Neural cell (in vitro differentiated cells): ENCODE measurements at regions not wholly inside any gene's neighbourhood (a gene's known extent, or its start where the extent isn't known, plus 50 kb on each side); places are given as distances from the start of the nearest gene placed in this dataset.

Source experiments
- CTCF ChIP-seq: fragments of 450-650 bp; IDR thresholded peaks from 2 replicates; pipeline ENCODE4 v1.5.1; 2014; ENCODE audit warnings: antibody characterized with exemption, mild to moderate bottlenecking, moderate library complexity; ENCODE audit not compliant: poor library complexity, severe bottlenecking
- EP300 ChIP-seq: fragments of 450-650 bp; conservative IDR thresholded peaks from 2 replicates; pipeline ENCODE4 v1.6.1; 2014; ENCODE audit warnings: antibody characterized with exemption, mild to moderate bottlenecking, moderate library complexity; ENCODE audit not compliant: poor library complexity, severe bottlenecking
- EZH2 ChIP-seq: fragments of 200-600, 300-800 bp; shearing (Covaris generic), sonication (generic); IDR thresholded peaks from 2 replicates; pipeline ENCODE4 v1.6.1; 2014; ENCODE audit warnings: antibody characterized with exemption, low read length, borderline replicate concordance, mild to moderate bottlenecking; ENCODE audit not compliant: insufficient read depth, poor library complexity, severe bottlenecking
- MXI1 ChIP-seq: fragments of 450-650 bp; conservative IDR thresholded peaks from 2 replicates; pipeline ENCODE4 v1.6.1; 2014; ENCODE audit warnings: antibody characterized with exemption, mild to moderate bottlenecking; ENCODE audit not compliant: poor library complexity, severe bottlenecking
- POLR2AphosphoS5 ChIP-seq: IDR thresholded peaks from 2 replicates; pipeline ENCODE4 v1.6.1; 2012
- REST ChIP-seq: IDR thresholded peaks from 2 replicates; pipeline ENCODE4 v1.6.1; 2012; ENCODE audit warnings: borderline replicate concordance
- SMC3 ChIP-seq: fragments of 450-650 bp; conservative IDR thresholded peaks from 2 replicates; pipeline ENCODE4 v1.6.1; 2014; ENCODE audit warnings: antibody characterized with exemption, mild to moderate bottlenecking, moderate library complexity; ENCODE audit not compliant: poor library complexity
- TAF1 ChIP-seq: IDR thresholded peaks from 2 replicates; pipeline ENCODE4 v1.6.1; 2012; ENCODE audit warnings: low read depth

- TF ChIP-seq EZH2 (no peak), TAF1 (no peak), CTCF (no peak), MXI1 (no peak), POLR2AphosphoS5 (no peak), REST (no peak), EP300 (no peak), SMC3 (no peak)
These were observed 150.7 kb upstream of the SYNDIG1 start for GRCh38 chr20:24318569-24319352.
